Liver (tissue), 3 donors: ENCODE measurements at regions not wholly inside any gene's neighbourhood (a gene's known extent, or its start where the extent isn't known, plus 50 kb on each side); places are given as distances from the start of the nearest gene placed in this dataset.

ENCODE experiments used
- EGR1 ChIP-seq, 2 donors: IDR thresholded peaks; 2 replicates each; pipeline ENCODE4 v1.6.1; 2016 to 2018; ENCODE audit warnings: antibody characterized with exemption in 2 of 2, low read depth in 2 of 2
- FOXA1 ChIP-seq: IDR thresholded peaks from 2 replicates; pipeline ENCODE4 v1.6.1; 2016; ENCODE audit warnings: antibody characterized with exemption
- GABPA ChIP-seq, 2 donors: IDR thresholded peaks in 1 of 2; conservative IDR thresholded peaks in 1 of 2; 2 replicates each; pipeline ENCODE4 v1.6.1; 2016; ENCODE audit warnings: antibody characterized with exemption in 2 of 2, mild to moderate bottlenecking in 1 of 2, moderate library complexity in 1 of 2
- HNF4A ChIP-seq, 2 donors: conservative IDR thresholded peaks; 2 replicates each; pipeline ENCODE4 v1.6.1; 2016; ENCODE audit warnings: antibody characterized with exemption in 2 of 2, mild to moderate bottlenecking in 2 of 2
- JUND ChIP-seq, 2 donors: IDR thresholded peaks; 2 replicates each; pipeline ENCODE4 v1.6.1; 2016; ENCODE audit warnings: antibody characterized with exemption in 2 of 2
- MAX ChIP-seq: IDR thresholded peaks from 2 replicates; pipeline ENCODE4 v1.6.1; 2016; ENCODE audit warnings: antibody characterized with exemption
- RAD21 ChIP-seq, 2 donors: IDR thresholded peaks; 2 replicates each; pipeline ENCODE4 v1.6.1; 2016; ENCODE audit warnings: antibody characterized with exemption in 2 of 2, mild to moderate bottlenecking in 2 of 2
- RXRA ChIP-seq, 2 donors: IDR thresholded peaks; 2 replicates each; pipeline ENCODE4 v1.6.1; 2017 to 2018; ENCODE audit warnings: antibody characterized with exemption in 2 of 2, mild to moderate bottlenecking in 1 of 2
- TAF1 ChIP-seq: conservative IDR thresholded peaks from 2 replicates; pipeline ENCODE4 v1.6.1; 2016; ENCODE audit warnings: antibody characterized with exemption, mild to moderate bottlenecking
- TF ChIP-seq, protein P1 (sequence below): fragments of 150-350 bp; IDR thresholded peaks from 2 replicates; pipeline ENCODE4 v1.5.1; 2017; ENCODE audit warnings: improper control_type of control experiment, low read depth, low read length; ENCODE audit not compliant: missing input control
- TF ChIP-seq, protein P2 (sequence below): IDR thresholded peaks from 2 replicates; pipeline ENCODE4 v1.6.1; 2016; ENCODE audit warnings: antibody characterized with exemption
- TF ChIP-seq, protein P3 (sequence below): IDR thresholded peaks from 2 replicates; pipeline ENCODE4 v1.6.1; 2016; ENCODE audit warnings: antibody characterized with exemption
- TF ChIP-seq, protein P4 (sequence below): IDR thresholded peaks from 2 replicates; pipeline ENCODE4 v1.6.1; 2016; ENCODE audit warnings: antibody characterized with exemption, mild to moderate bottlenecking
- donor health status: healthy.
- donor health status: healthy.

- TF ChIP-seq, protein P1, sequence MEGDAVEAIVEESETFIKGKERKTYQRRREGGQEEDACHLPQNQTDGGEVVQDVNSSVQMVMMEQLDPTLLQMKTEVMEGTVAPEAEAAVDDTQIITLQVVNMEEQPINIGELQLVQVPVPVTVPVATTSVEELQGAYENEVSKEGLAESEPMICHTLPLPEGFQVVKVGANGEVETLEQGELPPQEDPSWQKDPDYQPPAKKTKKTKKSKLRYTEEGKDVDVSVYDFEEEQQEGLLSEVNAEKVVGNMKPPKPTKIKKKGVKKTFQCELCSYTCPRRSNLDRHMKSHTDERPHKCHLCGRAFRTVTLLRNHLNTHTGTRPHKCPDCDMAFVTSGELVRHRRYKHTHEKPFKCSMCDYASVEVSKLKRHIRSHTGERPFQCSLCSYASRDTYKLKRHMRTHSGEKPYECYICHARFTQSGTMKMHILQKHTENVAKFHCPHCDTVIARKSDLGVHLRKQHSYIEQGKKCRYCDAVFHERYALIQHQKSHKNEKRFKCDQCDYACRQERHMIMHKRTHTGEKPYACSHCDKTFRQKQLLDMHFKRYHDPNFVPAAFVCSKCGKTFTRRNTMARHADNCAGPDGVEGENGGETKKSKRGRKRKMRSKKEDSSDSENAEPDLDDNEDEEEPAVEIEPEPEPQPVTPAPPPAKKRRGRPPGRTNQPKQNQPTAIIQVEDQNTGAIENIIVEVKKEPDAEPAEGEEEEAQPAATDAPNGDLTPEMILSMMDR = no peak
- TF ChIP-seq RXRA (IDR thresholded peaks at IDR 0.05) (no peak), EGR1 (IDR thresholded peaks at IDR 0.05; ENCODE audit: low read depth in 2 of 2) (no peak), TAF1 (no peak), RAD21 (IDR thresholded peaks at IDR 0.05) (no peak), HNF4A (conservative IDR thresholded peaks at IDR 0.05) (no peak), MAX (no peak), JUND (IDR thresholded peaks at IDR 0.05) (no peak), FOXA1 (no peak), GABPA (IDR thresholded peaks at IDR 0.05 in 1 of 2, conservative IDR thresholded peaks at IDR 0.05 in 1 of 2) (no peak)
- TF ChIP-seq, protein P2, sequence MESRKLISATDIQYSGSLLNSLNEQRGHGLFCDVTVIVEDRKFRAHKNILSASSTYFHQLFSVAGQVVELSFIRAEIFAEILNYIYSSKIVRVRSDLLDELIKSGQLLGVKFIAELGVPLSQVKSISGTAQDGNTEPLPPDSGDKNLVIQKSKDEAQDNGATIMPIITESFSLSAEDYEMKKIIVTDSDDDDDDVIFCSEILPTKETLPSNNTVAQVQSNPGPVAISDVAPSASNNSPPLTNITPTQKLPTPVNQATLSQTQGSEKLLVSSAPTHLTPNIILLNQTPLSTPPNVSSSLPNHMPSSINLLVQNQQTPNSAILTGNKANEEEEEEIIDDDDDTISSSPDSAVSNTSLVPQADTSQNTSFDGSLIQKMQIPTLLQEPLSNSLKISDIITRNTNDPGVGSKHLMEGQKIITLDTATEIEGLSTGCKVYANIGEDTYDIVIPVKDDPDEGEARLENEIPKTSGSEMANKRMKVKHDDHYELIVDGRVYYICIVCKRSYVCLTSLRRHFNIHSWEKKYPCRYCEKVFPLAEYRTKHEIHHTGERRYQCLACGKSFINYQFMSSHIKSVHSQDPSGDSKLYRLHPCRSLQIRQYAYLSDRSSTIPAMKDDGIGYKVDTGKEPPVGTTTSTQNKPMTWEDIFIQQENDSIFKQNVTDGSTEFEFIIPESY = no peak
- TF ChIP-seq, protein P3, sequence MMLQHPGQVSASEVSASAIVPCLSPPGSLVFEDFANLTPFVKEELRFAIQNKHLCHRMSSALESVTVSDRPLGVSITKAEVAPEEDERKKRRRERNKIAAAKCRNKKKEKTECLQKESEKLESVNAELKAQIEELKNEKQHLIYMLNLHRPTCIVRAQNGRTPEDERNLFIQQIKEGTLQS = no peak
- TF ChIP-seq, protein P4, sequence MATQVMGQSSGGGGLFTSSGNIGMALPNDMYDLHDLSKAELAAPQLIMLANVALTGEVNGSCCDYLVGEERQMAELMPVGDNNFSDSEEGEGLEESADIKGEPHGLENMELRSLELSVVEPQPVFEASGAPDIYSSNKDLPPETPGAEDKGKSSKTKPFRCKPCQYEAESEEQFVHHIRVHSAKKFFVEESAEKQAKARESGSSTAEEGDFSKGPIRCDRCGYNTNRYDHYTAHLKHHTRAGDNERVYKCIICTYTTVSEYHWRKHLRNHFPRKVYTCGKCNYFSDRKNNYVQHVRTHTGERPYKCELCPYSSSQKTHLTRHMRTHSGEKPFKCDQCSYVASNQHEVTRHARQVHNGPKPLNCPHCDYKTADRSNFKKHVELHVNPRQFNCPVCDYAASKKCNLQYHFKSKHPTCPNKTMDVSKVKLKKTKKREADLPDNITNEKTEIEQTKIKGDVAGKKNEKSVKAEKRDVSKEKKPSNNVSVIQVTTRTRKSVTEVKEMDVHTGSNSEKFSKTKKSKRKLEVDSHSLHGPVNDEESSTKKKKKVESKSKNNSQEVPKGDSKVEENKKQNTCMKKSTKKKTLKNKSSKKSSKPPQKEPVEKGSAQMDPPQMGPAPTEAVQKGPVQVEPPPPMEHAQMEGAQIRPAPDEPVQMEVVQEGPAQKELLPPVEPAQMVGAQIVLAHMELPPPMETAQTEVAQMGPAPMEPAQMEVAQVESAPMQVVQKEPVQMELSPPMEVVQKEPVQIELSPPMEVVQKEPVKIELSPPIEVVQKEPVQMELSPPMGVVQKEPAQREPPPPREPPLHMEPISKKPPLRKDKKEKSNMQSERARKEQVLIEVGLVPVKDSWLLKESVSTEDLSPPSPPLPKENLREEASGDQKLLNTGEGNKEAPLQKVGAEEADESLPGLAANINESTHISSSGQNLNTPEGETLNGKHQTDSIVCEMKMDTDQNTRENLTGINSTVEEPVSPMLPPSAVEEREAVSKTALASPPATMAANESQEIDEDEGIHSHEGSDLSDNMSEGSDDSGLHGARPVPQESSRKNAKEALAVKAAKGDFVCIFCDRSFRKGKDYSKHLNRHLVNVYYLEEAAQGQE = no peak
Observed at GRCh38 chr7:35348611-35349400, 94.9 kb upstream of the TBX20 start.
